COLO829 (cell line): ENCODE measurements at regions not wholly inside any gene's neighbourhood (a gene's known extent, or its start where the extent isn't known, plus 50 kb on each side); places are given as distances from the start of the nearest gene placed in this dataset.
"Not testable (repeated sequence)": the region's sequence is repeated elsewhere in the genome, so short reads cannot be mapped to it uniquely, and the experiment has no call there.

Source experiments
- DNase-seq: peaks from one replicate; pipeline ENCODE4 v3.0.0; 2012; ENCODE audit warnings: low spot score

GRCh38 chr7:84941936-84942335, 244.9 kb downstream of the SEMA3D start:
- no peak for DNase-seq

- DNase-seq: no peak
Measured at GRCh38 chr7:84941291-84941690, 245.6 kb downstream of the SEMA3D start.

- no peak for DNase-seq
Measured at GRCh38 chr7:84939888-84940287, 247.0 kb downstream of the SEMA3D start.

- no peak for DNase-seq
Measured at GRCh38 chr7:84939442-84939841, 247.4 kb downstream of the SEMA3D start.

- no peak for DNase-seq
Measured at GRCh38 chr7:84924353-84924752, 262.5 kb downstream of the SEMA3D start.

GRCh38 chr7:84923348-84923747, 263.5 kb downstream of the SEMA3D start:
- no peak for DNase-seq

- no peak for DNase-seq
Measured at GRCh38 chr7:84921154-84921553, 265.7 kb downstream of the SEMA3D start.

GRCh38 chr7:84916973-84917372, 269.9 kb downstream of the SEMA3D start:
- DNase-seq: not testable (repeated sequence)

GRCh38 chr7:84916161-84916560, 270.7 kb downstream of the SEMA3D start:
- DNase-seq: no peak

GRCh38 chr7:84914598-84914997, 272.3 kb downstream of the SEMA3D start:
- no peak for DNase-seq

- no peak for DNase-seq
Measured at GRCh38 chr7:84913731-84914130, 273.1 kb downstream of the SEMA3D start.

GRCh38 chr7:84912993-84913635, 273.7 kb downstream of the SEMA3D start:
- DNase-seq: no peak

- DNase-seq: no peak
Measured at GRCh38 chr7:84912537-84912936, 274.3 kb downstream of the SEMA3D start.

GRCh38 chr7:84912018-84912417, 274.8 kb downstream of the SEMA3D start:
- no peak for DNase-seq

GRCh38 chr7:84911077-84911476, 275.8 kb downstream of the SEMA3D start:
- DNase-seq: no peak

GRCh38 chr7:84910322-84910721, 276.5 kb downstream of the SEMA3D start:
- not testable (repeated sequence) for DNase-seq

GRCh38 chr7:84908196-84908793, 278.6 kb downstream of the SEMA3D start:
- DNase-seq: no peak

GRCh38 chr7:84906889-84907288, 280.0 kb downstream of the SEMA3D start:
- no peak for DNase-seq

- no peak for DNase-seq
Measured at GRCh38 chr7:84904561-84904960, 282.3 kb downstream of the SEMA3D start.

GRCh38 chr7:84901366-84901765, 285.5 kb downstream of the SEMA3D start:
- DNase-seq: no peak

- no peak for DNase-seq
Measured at GRCh38 chr7:84900215-84900614, 286.6 kb downstream of the SEMA3D start.

GRCh38 chr7:84895563-84895962, 291.3 kb downstream of the SEMA3D start:
- no peak for DNase-seq

GRCh38 chr7:84883570-84883969, 303.3 kb downstream of the SEMA3D start:
- not testable (repeated sequence) for DNase-seq
